SK-N-SH (cell line): ENCODE measurements at regions not wholly inside any gene's neighbourhood (a gene's known extent, or its start where the extent isn't known, plus 50 kb on each side); places are given as distances from the start of the nearest gene placed in this dataset.

Experiments
- CTCF ChIA-PET: fragments of 300-600, 350-600 bp; formaldehyde crosslinking; extraction: SDS; loops from one replicate; lab custom pipeline; 2021; lab: Yijun Ruan, JAX
- POLR2A ChIA-PET: fragments of 350-600 bp; sonication (Branson Sonifier 250); formaldehyde crosslinking; extraction: SDS; loops from one replicate; lab custom pipeline; 2020; ENCODE audit warnings: antibody characterized with exemption, inconsistent platforms; lab: Yijun Ruan, JAX
- DNase-seq: peaks from one replicate; pipeline ENCODE4 v3.0.0; 2012
- H2AFZ ChIP-seq: fragments of 200-600 bp; sonication (generic); 2 replicates; pipeline ENCODE4 v1.8.1; 2016; ENCODE audit warnings: antibody characterized with exemption, mild to moderate bottlenecking, low read depth
- H3F3A ChIP-seq: fragments of 200-600 bp; sonication (generic); replicated peaks from 2 replicates; pipeline ENCODE3; 2016; ENCODE audit warnings: antibody characterized with exemption, mild to moderate bottlenecking; ENCODE audit not compliant: insufficient read depth
- H3K27ac ChIP-seq, 2 experiments: fragments of 200-500 bp in 1 of 2; fragments of 200-600 bp in 1 of 2; sonication (Bioruptor generic) in 1 of 2; sonication (generic), shearing (Covaris generic) in 1 of 2; 2 replicates each; pipeline versions ENCODE4 v1.5.1 to v1.6.1; 2014 to 2016; ENCODE audit warnings: low read depth in 2 of 2, inconsistent platforms in 1 of 2, low read length in 1 of 2, mild to moderate bottlenecking in 1 of 2, mixed read lengths in 1 of 2
- H3K27me3 ChIP-seq: fragments of 200-600 bp; sonication (generic), shearing (Covaris generic); 2 replicates; pipeline ENCODE4 v1.6.1; 2016; ENCODE audit warnings: mixed run types; ENCODE audit not compliant: insufficient read depth
- H3K36me3 ChIP-seq, 2 experiments: fragments of 200-500 bp in 1 of 2; fragments of 200-600 bp in 1 of 2; sonication (Bioruptor generic) in 1 of 2; sonication (generic) in 1 of 2; replicated peaks in 1 of 2; 2 replicates each; pipeline versions ENCODE3 to v1.5.1; 2014 to 2016; ENCODE audit warnings: low read length in 1 of 2, mild to moderate bottlenecking in 1 of 2; ENCODE audit not compliant: insufficient read depth in 2 of 2, control insufficient read depth in 1 of 2
- H3K4me1 ChIP-seq, 2 experiments: fragments of 200-500 bp in 1 of 2; fragments of 200-600 bp in 1 of 2; sonication (Bioruptor generic) in 1 of 2; sonication (generic), shearing (Covaris generic) in 1 of 2; 2 replicates each; pipeline versions ENCODE4 v1.5.1 to v1.6.1; 2014 to 2016; ENCODE audit warnings: low read depth in 1 of 2, low read length in 1 of 2, mixed run types in 1 of 2; ENCODE audit not compliant: insufficient read depth in 2 of 2, control insufficient read depth in 1 of 2
- H3K4me2 ChIP-seq: fragments of 200-600 bp; sonication (generic), shearing (Covaris generic); 2 replicates; pipeline ENCODE4 v1.6.1; 2017; ENCODE audit warnings: mixed run types
- H3K4me3 ChIP-seq, 2 experiments: fragments of 200-500 bp in 1 of 2; fragments of 200-600 bp in 1 of 2; sonication (Bioruptor generic) in 1 of 2; sonication (generic), shearing (Covaris generic) in 1 of 2; 2 replicates each; pipeline versions ENCODE4 v1.5.1 to v1.8.1; 2014 to 2016; ENCODE audit warnings: low read depth in 2 of 2, inconsistent platforms in 1 of 2, low read length in 1 of 2, mild to moderate bottlenecking in 1 of 2, mixed read lengths in 1 of 2, moderate library complexity in 1 of 2
- H3K79me2 ChIP-seq: fragments of 200-600 bp; sonication (generic); 2 replicates; pipeline ENCODE4 v1.8.1; 2017; ENCODE audit warnings: mild to moderate bottlenecking; ENCODE audit not compliant: insufficient read depth
- H3K9ac ChIP-seq: fragments of 200-600 bp; sonication (generic); 2 replicates; pipeline ENCODE4 v1.6.1; 2017; ENCODE audit warnings: mixed run types
- H3K9me2 ChIP-seq: fragments of 200-600 bp; sonication (generic); 2 replicates; pipeline ENCODE4 v1.6.1; 2017; ENCODE audit warnings: mixed run types
- H3K9me3 ChIP-seq: fragments of 200-600 bp; sonication (generic); 2 replicates; pipeline ENCODE4 v1.6.1; 2017; ENCODE audit warnings: mixed run types, mild to moderate bottlenecking, moderate library complexity
- H4K20me1 ChIP-seq: fragments of 200-600 bp; sonication (generic); 2 replicates; pipeline ENCODE4 v1.6.1; 2017; ENCODE audit warnings: mild to moderate bottlenecking, mixed run types; ENCODE audit not compliant: insufficient read depth
- CHD2 ChIP-seq: fragments of 150-350 bp; IDR thresholded peaks from 2 replicates; pipeline ENCODE4 v1.6.1; 2018; ENCODE audit warnings: low read length; ENCODE audit not compliant: partially characterized antibody
- CTCF ChIP-seq: fragments of 200-600 bp; sonication (generic); IDR thresholded peaks from 2 replicates; pipeline ENCODE4 v1.6.1; 2017; ENCODE audit warnings: antibody characterized with exemption, mild to moderate bottlenecking, moderate library complexity
- ELF1 ChIP-seq: IDR thresholded peaks from 2 replicates; pipeline ENCODE4 v1.4.0; 2012
- EP300 ChIP-seq, 2 experiments: IDR thresholded peaks; 2 replicates each; pipeline versions ENCODE4 v1.4.0 to v1.6.1; 2012; ENCODE audit warnings: borderline replicate concordance in 1 of 2, low read depth in 1 of 2, low read length in 1 of 2
- FOSL2 ChIP-seq: IDR thresholded peaks from 2 replicates; pipeline ENCODE4 v1.4.0; 2012; ENCODE audit warnings: low read depth, mild to moderate bottlenecking, moderate library complexity, borderline replicate concordance
- FOXJ3 ChIP-seq: sonication (generic); formaldehyde crosslinking; IDR thresholded peaks from 2 replicates; pipeline ENCODE4 v1.5.1; 2020; ENCODE audit warnings: mild to moderate bottlenecking, missing genetic modification reagents
- FOXM1 ChIP-seq: IDR thresholded peaks from 2 replicates; pipeline ENCODE4 v1.4.0; 2012; ENCODE audit warnings: low read depth, mild to moderate bottlenecking
- GATA2 ChIP-seq: sonication (generic); formaldehyde crosslinking; IDR thresholded peaks from 2 replicates; pipeline ENCODE4 v1.5.0; 2020; ENCODE audit warnings: mild to moderate bottlenecking, missing genetic modification reagents
- IRF3 ChIP-seq: fragments of 150-350 bp; IDR thresholded peaks from 2 replicates; pipeline ENCODE4 v1.6.1; 2016; ENCODE audit warnings: mild to moderate bottlenecking, low read depth, low read length
- JUND ChIP-seq: IDR thresholded peaks from 2 replicates; pipeline ENCODE4 v1.4.0; 2012
- MAX ChIP-seq: IDR thresholded peaks from 2 replicates; pipeline ENCODE4 v1.4.0; 2012; ENCODE audit warnings: low read depth
- MEF2A ChIP-seq: IDR thresholded peaks from 2 replicates; pipeline ENCODE4 v1.4.0; 2012; ENCODE audit warnings: low read depth, borderline replicate concordance
- NFIC ChIP-seq: IDR thresholded peaks from 2 replicates; pipeline ENCODE4 v1.4.0; 2012; ENCODE audit warnings: borderline replicate concordance
- NRF1 ChIP-seq: IDR thresholded peaks from 2 replicates; pipeline ENCODE4 v1.6.1; 2012; ENCODE audit warnings: low read depth, mild to moderate bottlenecking, low read length
- POLR2AphosphoS5 ChIP-seq: IDR thresholded peaks from 2 replicates; pipeline ENCODE4 v1.6.1; 2012; ENCODE audit warnings: low read depth, low read length
- RCOR1 ChIP-seq: fragments of 150-350 bp; IDR thresholded peaks from 2 replicates; pipeline ENCODE4 v1.6.1; 2017; ENCODE audit warnings: antibody characterized with exemption, low read length
- RFX5 ChIP-seq: IDR thresholded peaks from 2 replicates; pipeline ENCODE4 v1.6.1; 2012; ENCODE audit warnings: mild to moderate bottlenecking, improper control_type of control experiment, low read length
- USF2 ChIP-seq: fragments of 150-350 bp; IDR thresholded peaks from 2 replicates; pipeline ENCODE4 v1.6.1; 2017; ENCODE audit warnings: antibody characterized with exemption, low read length, low read depth, borderline replicate concordance
- ZBTB33 ChIP-seq: IDR thresholded peaks from 2 replicates; pipeline ENCODE4 v1.4.0; 2012; ENCODE audit warnings: low read depth, borderline replicate concordance
- WGBS: methylation state at CpG from one replicate; pipeline ENCODE4 v1.1.6; 2017; ENCODE audit warnings: low lambda C conversion rate; 5-methylcytosine and 5-hydroxymethylcytosine counted together

GRCh38 chr13:90385781-90386489 is 961.6 kb upstream of the MIR17HG start:
- Histone ChIP-seq H3K79me2 (no peaks in the 10 kb centered on the region), H3K9me2 (no peaks in the 10 kb centered on the region), H3K9me3 (no peaks in the 10 kb centered on the region), H3K4me2 (no peak overlapping the region), H3K9ac (no peak overlapping the region), H3K4me3 (no peak overlapping the region), H3K4me1 (no peaks in the 10 kb centered on the region)
- CTCF ChIA-PET = interaction anchor here (0.6 kb wide), 1 partner anchor 600 kb away, joined by 3 read pairs; no protein-coding TSS in a partner anchor
- no peak for TF ChIP-seq CHD2
- TF ChIP-seq RCOR1 = no peak
- no peak for TF ChIP-seq FOXM1
- no peak for TF ChIP-seq GATA2 (CRISPR knock-in tag)
- TF ChIP-seq FOXJ3 = no peak
- TF ChIP-seq FOSL2 = no peak
- no peak for TF ChIP-seq EP300 (IDR thresholded peaks at IDR 0.05; ENCODE audit: borderline replicate concordance in 1 of 2, low read depth in 1 of 2, low read length in 1 of 2)
- no peak for TF ChIP-seq POLR2AphosphoS5
- no peak for TF ChIP-seq MEF2A
- no peak for TF ChIP-seq ELF1
- no peak for TF ChIP-seq MAX
- TF ChIP-seq, all 33 proteins: peak for 0
- H3K36me3 ChIP-seq = no peaks in the 10 kb centered on the region
- no peak for DNase-seq
- 99% methylated on average over 4 of the region's 4 CpGs for WGBS
- no peak overlapping the region for H2AFZ ChIP-seq
- H3F3A ChIP-seq = no peaks in the 10 kb centered on the region
- no peaks in the 10 kb centered on the region for H3K27me3 ChIP-seq
- POLR2A ChIA-PET = no interaction called here
- H3K27ac ChIP-seq = no peak overlapping the region
- H4K20me1 ChIP-seq = no peaks in the 10 kb centered on the region

- H3K9ac ChIP-seq = no peak overlapping the region
- H3F3A ChIP-seq = peaks cover 2% of the 10 kb centered on the region
- H3K4me2 ChIP-seq = no peak overlapping the region
- H4K20me1 ChIP-seq = no peaks in the 10 kb centered on the region
- H3K36me3 ChIP-seq = no peaks in the 10 kb centered on the region
- no peaks in the 10 kb centered on the region; the same call in 1 of the 2 replicates for H3K9me2 ChIP-seq
- no peaks in the 10 kb centered on the region for H3K79me2 ChIP-seq
- no peaks in the 10 kb centered on the region for H3K9me3 ChIP-seq
- DNase-seq = no peak
- POLR2A ChIA-PET = no interaction called here
- H3K27me3 ChIP-seq = no peaks in the 10 kb centered on the region
- H2AFZ ChIP-seq = no peak overlapping the region
- 32% methylated on average over 2 of the region's 2 CpGs for WGBS
- CTCF ChIA-PET = no interaction called here
- H3K27ac ChIP-seq = no peak overlapping the region
- H3K4me1 ChIP-seq = no peaks in the 10 kb centered on the region
- no peak overlapping the region for H3K4me3 ChIP-seq
- TF ChIP-seq GATA2 (CRISPR knock-in tag) (no peak), ELF1 (no peak), MAX (no peak), JUND (no peak), FOXM1 (no peak), NRF1 (no peak), NFIC (no peak), USF2 (no peak), FOXJ3 (no peak), EP300 (IDR thresholded peaks at IDR 0.05; ENCODE audit: borderline replicate concordance in 1 of 2, low read depth in 1 of 2, low read length in 1 of 2) (no peak), MEF2A (no peak), IRF3 (no peak), RFX5 (no peak), ZBTB33 (no peak), CTCF (no peak), CHD2 (no peak)
Measured at GRCh38 chr13:90388887-90389452, 958.5 kb upstream of the MIR17HG start.
